HG02840 (cell line): ENCODE measurements at regions not wholly inside any gene's neighbourhood (a gene's known extent, or its start where the extent isn't known, plus 50 kb on each side); places are given as distances from the start of the nearest gene placed in this dataset.

Source experiments
- ATAC-seq: cut with Tn5 transposase; IDR thresholded peaks from one replicate; pipeline ENCODE4 v1.9.1; 2021; ENCODE audit warnings: mild to moderate bottlenecking, moderate library complexity, moderate number of reproducible peaks; ENCODE audit not compliant: unreplicated experiment, low FRiP score

- ATAC-seq: no peak
Measured at GRCh38 chr3:137061186-137061585, 103.4 kb downstream of the IL20RB start.

- peak; percentile 90 for ATAC-seq
Measured at GRCh38 chr3:137062250-137062649, 104.5 kb downstream of the IL20RB start.

GRCh38 chr3:137065381-137065780, 107.6 kb downstream of the IL20RB start:
- ATAC-seq: no peak

- ATAC-seq: no peak
Measured at GRCh38 chr3:137066092-137066491, 108.3 kb downstream of the IL20RB start.

- ATAC-seq: no peak
Measured at GRCh38 chr3:137071104-137071503, 113.3 kb downstream of the IL20RB start.

GRCh38 chr3:137075020-137075419, 117.2 kb downstream of the IL20RB start:
- no peak for ATAC-seq

- ATAC-seq: no peak
Measured at GRCh38 chr3:137078040-137078439, 120.3 kb downstream of the IL20RB start.

GRCh38 chr3:137079571-137079970, 121.8 kb downstream of the IL20RB start:
- ATAC-seq: no peak

- no peak for ATAC-seq
Measured at GRCh38 chr3:137081711-137082110, 123.9 kb downstream of the IL20RB start.

- no peak for ATAC-seq
Measured at GRCh38 chr3:137082763-137083162, 125.0 kb downstream of the IL20RB start.

- ATAC-seq: no peak
Measured at GRCh38 chr3:137083332-137083731, 125.5 kb downstream of the IL20RB start.

GRCh38 chr3:137084586-137084985, 126.8 kb downstream of the IL20RB start:
- ATAC-seq: no peak

GRCh38 chr3:137097386-137097785, 139.6 kb downstream of the IL20RB start:
- ATAC-seq: no peak

GRCh38 chr3:137097852-137098251, 140.1 kb downstream of the IL20RB start:
- no peak for ATAC-seq

GRCh38 chr3:137099364-137100219, 141.8 kb downstream of the IL20RB start:
- ATAC-seq: no peak

- no peak for ATAC-seq
Measured at GRCh38 chr3:137100326-137100725, 142.5 kb downstream of the IL20RB start.

- no peak for ATAC-seq
Measured at GRCh38 chr3:137103739-137104138, 146.0 kb downstream of the IL20RB start.

GRCh38 chr3:137105277-137105977, 147.6 kb downstream of the IL20RB start:
- no peak for ATAC-seq

GRCh38 chr3:137106612-137107240, 148.9 kb downstream of the IL20RB start:
- no peak for ATAC-seq

GRCh38 chr3:137108699-137109440, 151.1 kb downstream of the IL20RB start:
- no peak for ATAC-seq
